Subcutaneous abdominal adipose tissue (tissue), 5 donors: ENCODE measurements at regions not wholly inside any gene's neighbourhood (a gene's known extent, or its start where the extent isn't known, plus 50 kb on each side); places are given as distances from the start of the nearest gene placed in this dataset.

Experiments
- H3K27ac ChIP-seq: one replicate; pipeline ENCODE4 v1.7.0; 2013; ENCODE audit warnings: low read depth, mild to moderate bottlenecking, inconsistent platforms, low read length, moderate library complexity
- H3K27me3 ChIP-seq, 5 donors: one replicate each; pipeline ENCODE4 v1.7.0; 2013; ENCODE audit warnings: low read length in 5 of 5, inconsistent platforms in 1 of 5; ENCODE audit not compliant: control insufficient read depth in 5 of 5, insufficient read depth in 4 of 5
- H3K36me3 ChIP-seq, 5 donors: one replicate each; pipeline ENCODE4 v1.7.0; 2013; ENCODE audit warnings: low read length in 5 of 5; ENCODE audit not compliant: control insufficient read depth in 5 of 5, insufficient read depth in 5 of 5
- H3K4me1 ChIP-seq, 5 donors: one replicate each; pipeline ENCODE4 v1.7.0; 2013; ENCODE audit warnings: low read length in 5 of 5, mild to moderate bottlenecking in 3 of 5, moderate library complexity in 1 of 5; ENCODE audit not compliant: control insufficient read depth in 5 of 5, insufficient read depth in 5 of 5
- H3K4me3 ChIP-seq, 5 donors: one replicate each; pipeline ENCODE4 v1.7.0; 2013; ENCODE audit warnings: low read length in 5 of 5, low read depth in 1 of 5
- H3K9ac ChIP-seq, 5 donors: one replicate each; pipeline ENCODE4 v1.7.0; 2013; ENCODE audit warnings: low read length in 5 of 5, mild to moderate bottlenecking in 4 of 5, moderate library complexity in 3 of 5
- H3K9me3 ChIP-seq, 5 donors: one replicate each; pipeline ENCODE4 v1.7.0; 2013; ENCODE audit warnings: low read length in 5 of 5; ENCODE audit not compliant: control insufficient read depth in 5 of 5
- donor health status: healthy.
- donor health status: healthy.
- donor health status: healthy.
- donor health status: healthy.
- donor health status: healthy.

DNA sequence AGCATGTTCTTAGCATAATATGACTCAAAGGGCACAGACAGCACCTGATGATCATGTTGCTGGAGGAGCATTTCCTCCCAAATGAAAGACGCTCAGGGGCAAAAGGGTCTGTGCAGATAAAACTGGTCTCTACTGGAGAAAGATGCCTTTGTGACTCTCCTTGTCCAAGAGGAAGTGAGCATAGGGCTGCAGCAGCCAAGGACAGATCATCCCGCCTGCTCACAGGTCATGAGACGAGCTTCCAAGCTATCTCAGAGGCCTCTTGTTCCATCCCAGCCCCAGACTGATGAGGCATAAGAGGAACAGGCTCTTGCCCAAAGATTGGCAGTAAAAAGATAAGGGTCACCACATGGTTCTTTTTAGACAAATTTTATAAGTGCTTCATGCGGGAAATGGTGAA is 141.8 kb downstream of the KATNIP start:
- no peaks in the 10 kb centered on the region for H3K9me3 ChIP-seq
- no peaks in the 10 kb centered on the region for H3K4me1 ChIP-seq
- H3K27ac ChIP-seq: no peak overlapping the region
- H3K36me3 ChIP-seq: peaks cover 0 to 6% (median 0%) of the 10 kb centered on the region in 5 donors
- H3K9ac ChIP-seq: no peak overlapping the region
- no peak overlapping the region for H3K4me3 ChIP-seq
- H3K27me3 ChIP-seq: no peaks in the 10 kb centered on the region

DNA sequence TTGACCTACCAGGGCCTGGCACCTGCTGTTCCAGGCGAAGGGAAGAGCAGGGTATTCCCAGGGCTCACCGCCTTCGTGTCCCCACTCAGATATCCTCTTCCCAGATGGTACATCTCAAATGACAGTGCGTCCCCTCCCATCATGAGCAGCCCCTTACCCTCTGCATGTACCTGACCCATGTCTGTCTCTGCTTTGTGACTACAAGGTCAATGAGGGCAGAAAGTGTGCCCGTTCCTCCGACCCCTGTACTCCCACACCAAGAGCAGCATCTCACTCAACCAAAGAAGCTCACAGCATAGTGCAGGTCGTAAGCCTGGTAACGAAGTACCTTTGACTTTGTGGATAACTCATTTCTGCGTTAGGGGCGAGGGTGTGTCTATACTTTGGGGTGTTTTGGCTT is 142.6 kb downstream of the KATNIP start:
- Histone ChIP-seq H3K9ac (no peak overlapping the region), H3K36me3 (peaks cover 0 to 6% (median 0%) of the 10 kb centered on the region in 5 donors), H3K27ac (no peak overlapping the region), H3K27me3 (no peaks in the 10 kb centered on the region), H3K4me3 (no peak overlapping the region), H3K4me1 (no peaks in the 10 kb centered on the region), H3K9me3 (no peaks in the 10 kb centered on the region)

DNA sequence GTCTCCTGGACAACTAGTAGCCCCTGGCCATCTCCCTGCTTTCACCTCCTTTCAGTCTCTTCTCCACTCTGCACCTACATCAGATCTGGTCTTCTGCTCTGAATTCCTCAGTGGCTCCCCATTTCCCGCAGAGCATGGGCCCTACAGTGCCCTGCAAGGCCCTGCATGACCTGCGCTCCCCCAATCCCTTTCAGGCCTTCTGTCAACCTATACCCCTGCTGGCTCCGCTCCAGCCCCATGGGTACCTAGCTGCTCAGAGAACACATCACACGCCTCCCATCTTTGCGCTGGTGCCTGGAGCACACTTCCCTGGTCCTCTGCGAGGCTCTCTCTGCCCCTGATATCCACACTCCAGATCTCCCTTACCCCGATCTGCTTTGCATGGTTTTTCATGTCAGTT is 145.2 kb downstream of the KATNIP start:
- Histone ChIP-seq H3K36me3 (peaks cover 0 to 22% (median 15%) of the 10 kb centered on the region in 5 donors), H3K9ac (no peak overlapping the region)

DNA sequence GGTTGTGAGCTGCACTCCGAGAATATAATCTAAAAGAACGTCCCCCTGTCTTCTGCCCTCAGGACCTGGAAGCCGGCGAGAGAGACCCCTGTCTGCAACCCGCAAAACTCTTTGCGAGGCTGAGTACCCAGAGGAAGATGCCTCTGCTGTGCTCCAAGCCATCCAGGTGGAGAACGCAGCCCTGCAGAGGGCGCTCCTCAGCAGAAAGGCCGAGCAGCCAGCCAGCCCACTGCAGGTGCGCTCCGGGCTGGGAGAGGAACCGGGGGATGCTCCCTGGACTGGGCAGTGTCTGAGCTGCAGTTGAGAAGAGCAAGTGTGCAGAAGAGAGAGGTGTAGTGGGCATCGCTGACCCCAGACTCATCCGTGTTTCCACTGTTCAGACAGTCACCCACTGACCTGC is 148.3 kb downstream of the KATNIP start:
- H3K9ac ChIP-seq: no peak overlapping the region
- H3K9me3 ChIP-seq: no peaks in the 10 kb centered on the region
- H3K27ac ChIP-seq: no peak overlapping the region
- H3K36me3 ChIP-seq: peaks cover 0 to 38% (median 21%) of the 10 kb centered on the region in 5 donors
- peaks cover 0 to 2% (median 0%) of the 10 kb centered on the region in 5 donors for H3K4me1 ChIP-seq
- no peaks in the 10 kb centered on the region for H3K27me3 ChIP-seq
- H3K4me3 ChIP-seq: no peak overlapping the region

More for the DNA sequence above, 145.2 kb downstream of the KATNIP start:
- Histone ChIP-seq H3K27ac (no peak overlapping the region), H3K4me3 (no peak overlapping the region), H3K27me3 (no peaks in the 10 kb centered on the region), H3K9me3 (no peaks in the 10 kb centered on the region), H3K4me1 (no peaks in the 10 kb centered on the region)

DNA sequence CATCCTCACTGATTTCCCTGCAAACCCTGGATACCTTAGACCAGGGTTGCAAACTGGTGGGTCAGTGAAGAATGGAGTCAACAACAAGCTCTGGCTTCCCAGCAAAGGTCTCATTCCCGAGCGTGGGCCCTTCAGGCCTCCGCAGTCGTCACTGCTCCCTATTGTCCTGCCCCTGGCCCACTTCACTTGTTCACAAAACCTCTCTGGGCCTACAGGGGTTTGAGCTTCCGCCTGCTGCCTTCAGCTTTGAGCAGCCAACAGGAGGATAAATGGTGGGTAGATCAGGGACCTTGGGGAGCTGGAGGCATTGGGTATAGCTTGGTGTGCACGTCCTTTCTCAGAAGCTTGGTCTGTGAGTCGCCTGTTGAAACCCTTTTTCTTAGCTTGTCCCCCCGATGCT is 148.8 kb downstream of the KATNIP start:
- no peak overlapping the region for H3K4me3 ChIP-seq
- no peak overlapping the region for H3K9ac ChIP-seq
- no peak overlapping the region for H3K27ac ChIP-seq
- H3K4me1 ChIP-seq: peaks cover 0 to 6% (median 0%) of the 10 kb centered on the region in 5 donors
- no peaks in the 10 kb centered on the region for H3K9me3 ChIP-seq
- no peaks in the 10 kb centered on the region for H3K27me3 ChIP-seq
- H3K36me3 ChIP-seq: peaks cover 0 to 35% (median 21%) of the 10 kb centered on the region in 5 donors

DNA sequence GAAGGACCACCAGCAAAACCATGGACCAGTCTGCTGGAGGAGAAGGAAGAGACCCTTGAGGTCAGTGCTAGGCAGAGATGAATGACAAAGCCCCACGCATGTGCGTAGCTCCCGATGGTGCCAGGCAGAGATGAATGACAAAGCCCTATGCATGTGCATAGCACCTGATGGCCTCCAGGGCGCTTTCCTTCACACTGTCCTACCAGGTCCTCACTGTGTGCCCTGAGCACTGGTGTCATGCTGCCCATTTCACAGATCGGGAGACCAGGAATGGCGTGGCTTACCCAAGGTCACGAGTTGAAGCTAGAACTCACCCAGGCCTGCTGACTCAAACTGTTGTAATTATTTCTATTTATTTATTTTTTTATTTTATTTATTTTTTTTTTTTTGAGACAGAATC is 149.6 kb downstream of the KATNIP start:
- H3K9me3 ChIP-seq: no peaks in the 10 kb centered on the region
- H3K4me1 ChIP-seq: peaks cover 0 to 8% (median 0%) of the 10 kb centered on the region in 5 donors
- no peak overlapping the region for H3K27ac ChIP-seq
- H3K36me3 ChIP-seq: peaks cover 0 to 35% (median 25%) of the 10 kb centered on the region in 5 donors
- no peaks in the 10 kb centered on the region for H3K27me3 ChIP-seq
- no peak overlapping the region for H3K4me3 ChIP-seq
- H3K9ac ChIP-seq: no peak overlapping the region

DNA sequence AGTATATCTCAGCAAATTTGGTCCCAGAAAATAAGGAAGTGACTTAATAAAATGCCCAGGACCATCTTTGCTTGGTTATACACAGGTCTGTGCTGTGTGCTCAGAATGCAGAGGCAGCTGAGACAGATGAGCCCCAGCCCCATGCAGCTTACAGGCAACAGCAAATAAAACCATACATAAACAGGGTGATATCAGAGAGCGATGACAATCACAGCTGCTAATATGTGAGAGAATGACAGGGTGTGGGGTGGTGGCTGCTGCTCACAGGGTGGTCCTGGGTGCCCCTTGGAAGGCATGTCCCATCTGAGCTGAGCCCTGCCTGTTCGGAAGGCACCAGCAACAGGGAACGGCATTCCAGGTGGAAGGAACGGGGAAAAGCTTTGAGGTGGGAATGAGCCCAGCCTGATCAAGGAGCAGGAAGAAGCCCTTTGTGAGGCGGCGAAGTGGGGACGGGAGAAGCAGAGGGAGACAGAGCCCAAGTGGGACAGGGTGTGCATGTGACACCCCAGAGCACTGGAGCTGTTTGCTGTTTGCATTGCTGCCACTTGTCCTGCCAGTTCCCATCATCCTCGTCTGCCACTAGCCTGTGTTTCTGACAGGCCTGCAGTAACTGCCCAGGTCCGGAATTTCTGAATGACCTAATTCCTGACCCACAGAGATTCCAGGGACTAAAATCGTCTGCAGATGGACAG is 150.5 kb downstream of the KATNIP start:
- Histone ChIP-seq H3K9me3 (no peaks in the 10 kb centered on the region), H3K4me3 (no peak overlapping the region), H3K36me3 (peaks cover 0 to 35% (median 25%) of the 10 kb centered on the region in 5 donors), H3K4me1 (peaks cover 0 to 8% (median 0%) of the 10 kb centered on the region in 5 donors), H3K27me3 (no peaks in the 10 kb centered on the region), H3K27ac (no peak overlapping the region), H3K9ac (no peak overlapping the region)

DNA sequence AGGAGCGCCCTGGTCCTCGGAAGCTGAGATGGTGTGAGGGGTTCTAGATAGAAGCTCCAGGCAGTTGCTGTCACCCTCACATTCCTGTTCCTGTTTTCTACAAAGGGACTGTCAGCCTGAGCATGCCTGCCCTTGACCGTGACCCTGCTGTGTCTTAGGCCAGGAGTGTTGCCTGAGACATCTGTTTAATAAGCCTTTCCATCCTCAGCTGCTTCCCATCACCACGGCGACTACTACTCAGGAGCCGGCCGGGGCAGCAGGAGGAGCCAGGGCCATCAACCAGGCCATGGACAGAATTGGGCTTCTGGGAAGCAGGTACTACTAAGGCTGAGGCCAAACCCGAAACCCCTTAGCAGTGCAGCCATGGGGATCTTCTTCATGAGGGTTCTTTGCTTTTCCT is 151.4 kb downstream of the KATNIP start:
- H3K36me3 ChIP-seq: peaks cover 0 to 39% (median 31%) of the 10 kb centered on the region in 5 donors
- H3K9ac ChIP-seq: no peak overlapping the region
- H3K4me1 ChIP-seq: peaks cover 0 to 8% (median 0%) of the 10 kb centered on the region in 5 donors
- H3K27me3 ChIP-seq: no peaks in the 10 kb centered on the region
- H3K9me3 ChIP-seq: no peaks in the 10 kb centered on the region
- no peak overlapping the region for H3K27ac ChIP-seq
- no peak overlapping the region for H3K4me3 ChIP-seq

DNA sequence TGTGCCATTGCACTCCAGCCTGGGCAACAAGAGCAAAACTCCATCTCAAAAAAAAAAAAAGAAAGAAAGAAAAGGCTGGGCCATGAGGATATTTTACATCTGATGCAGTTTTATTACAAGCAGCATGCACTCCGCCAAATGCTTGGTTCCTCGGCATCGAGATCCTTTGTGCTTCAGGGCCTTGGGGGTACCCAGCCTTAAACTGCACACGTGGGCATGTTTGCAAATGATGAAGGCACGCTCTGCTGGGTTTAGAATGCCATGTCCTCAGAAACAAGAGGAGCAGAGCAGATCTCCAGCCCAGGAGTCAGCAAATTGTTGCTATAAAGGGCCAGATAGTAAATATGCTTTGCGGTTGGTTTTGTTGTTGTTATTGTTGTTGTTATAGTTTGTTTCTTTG is 153.2 kb downstream of the KATNIP start:
- Histone ChIP-seq H3K36me3 (peaks cover 0 to 50% (median 38%) of the 10 kb centered on the region in 5 donors), H3K4me3 (no peak overlapping the region), H3K27me3 (no peaks in the 10 kb centered on the region), H3K9ac (no peak overlapping the region), H3K4me1 (peaks cover 0 to 8% (median 0%) of the 10 kb centered on the region in 5 donors), H3K27ac (no peak overlapping the region), H3K9me3 (no peaks in the 10 kb centered on the region)

DNA sequence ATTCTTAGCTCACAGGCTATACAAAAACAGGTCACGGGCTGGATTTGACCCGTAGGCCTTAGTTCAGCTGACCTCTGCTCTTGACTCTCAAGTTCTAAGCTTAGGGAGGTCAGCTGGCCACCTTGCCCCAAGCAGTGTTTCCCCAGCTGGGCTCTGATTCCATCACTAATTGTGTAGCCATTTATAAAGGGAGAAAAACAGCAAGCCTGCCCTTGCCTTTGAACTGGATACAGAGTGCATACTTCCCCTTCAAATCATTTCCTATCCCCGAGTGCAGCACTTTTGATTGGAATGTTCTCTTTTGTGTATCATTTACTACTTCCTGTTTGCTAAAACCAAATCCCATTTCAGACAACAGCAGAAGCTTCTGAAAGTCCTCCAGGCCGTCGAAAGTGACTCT is 153.6 kb downstream of the KATNIP start:
- no peaks in the 10 kb centered on the region for H3K27me3 ChIP-seq
- no peak overlapping the region for H3K27ac ChIP-seq
- peaks cover 0 to 50% (median 37%) of the 10 kb centered on the region in 5 donors for H3K36me3 ChIP-seq
- H3K4me3 ChIP-seq: no peak overlapping the region
- H3K9me3 ChIP-seq: no peaks in the 10 kb centered on the region
- H3K9ac ChIP-seq: no peak overlapping the region
- H3K4me1 ChIP-seq: peaks cover 0 to 8% (median 0%) of the 10 kb centered on the region in 5 donors
